ENCODE measurements at regions not wholly inside any gene's neighbourhood (a gene's known extent, or its start where the extent isn't known, plus 50 kb on each side); places are given as distances from the start of the nearest gene placed in this dataset.

DNA sequence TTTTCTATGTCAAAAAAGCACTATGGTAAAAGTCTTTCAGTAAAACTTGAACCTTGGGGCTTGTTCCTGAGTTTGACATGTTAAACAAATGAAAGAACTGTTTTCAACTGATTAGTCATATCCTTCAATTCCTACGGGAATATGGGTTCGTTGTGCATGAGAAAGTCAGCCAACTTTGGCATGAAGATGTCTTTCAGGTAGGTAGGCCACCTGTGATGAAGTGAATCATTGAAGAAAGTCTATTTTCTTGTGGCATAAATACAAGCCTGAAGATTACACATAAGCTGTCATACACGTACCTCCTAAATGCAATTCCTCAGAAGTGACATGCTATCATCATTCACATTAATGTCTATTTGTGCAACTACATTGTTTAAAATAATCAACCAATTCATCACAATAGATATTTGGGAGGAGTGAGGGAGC lies 513.0 kb downstream of the IRS2 start:
- Histone ChIP-seq H2AFZ (ENCODE audit: low read length) (no peak overlapping the region), H3K14ac (ENCODE audit: low read length) (no peak overlapping the region), H3K4ac (ENCODE audit: low read length) (no peak overlapping the region), H3K4me1 (ENCODE audit: control insufficient read depth in 2 of 2, insufficient read depth in 1 of 2, low read depth in 1 of 2, low read length in 2 of 2) (peaks cover 7 to 13% of the 10 kb centered on the region in 2 donors), H3K18ac (ENCODE audit: low read length) (no peak overlapping the region), H2BK15ac (ENCODE audit: low read length) (no peak overlapping the region), H2AK5ac (ENCODE audit: low read depth, low read length) (no peak overlapping the region), H4K91ac (ENCODE audit: low read depth, low read length, poor library complexity) (no peak overlapping the region), H3K27me3 (ENCODE audit: control insufficient read depth in 3 of 3, insufficient read depth in 3 of 3, low read depth in 1 of 3, low read length in 3 of 3) (no peaks in the 10 kb centered on the region), H3K9me3 (replicated peaks in 1 of 2; ENCODE audit: control insufficient read depth in 2 of 2, insufficient read depth in 1 of 2, low read depth in 1 of 2, low read length in 2 of 2) (peaks cover 0 to 2% of the 10 kb centered on the region in 2 donors), H2BK5ac (ENCODE audit: low read length) (no peak overlapping the region), H4K8ac (ENCODE audit: low read depth, low read length) (no peak overlapping the region), H2BK12ac (ENCODE audit: low read length) (no peak overlapping the region), H3K27ac (replicated peaks; ENCODE audit: low read length) (no peak overlapping the region), H3K4me3 (ENCODE audit: low read length in 2 of 2) (peak overlapping the region in 1 of 2 donors; percentile 66), H3K4me2 (ENCODE audit: insufficient read depth, low read length, poor library complexity, severe bottlenecking) (no peak overlapping the region), H3K9ac (ENCODE audit: low read depth, low read length, poor library complexity) (no peak overlapping the region), H2BK120ac (ENCODE audit: low read depth, low read length) (no peak overlapping the region), H3K79me1 (ENCODE audit: low read depth, low read length) (no peaks in the 10 kb centered on the region), H3K36me3 (replicated peaks in 1 of 2; ENCODE audit: control insufficient read depth in 2 of 2, insufficient read depth in 2 of 2, low read length in 2 of 2) (no peaks in the 10 kb centered on the region), H3K23ac (ENCODE audit: low read depth, low read length, poor library complexity) (no peak overlapping the region)
- WGBS, 2 donors (ENCODE audit: extremely low coverage in 2 of 2, insufficient read length in 2 of 2, insufficient replicate concordance in 1 of 2): no CpG with 5 or more reads among the region's 3 CpGs
- DNase-seq (ENCODE audit: low spot score): no peak

DNA sequence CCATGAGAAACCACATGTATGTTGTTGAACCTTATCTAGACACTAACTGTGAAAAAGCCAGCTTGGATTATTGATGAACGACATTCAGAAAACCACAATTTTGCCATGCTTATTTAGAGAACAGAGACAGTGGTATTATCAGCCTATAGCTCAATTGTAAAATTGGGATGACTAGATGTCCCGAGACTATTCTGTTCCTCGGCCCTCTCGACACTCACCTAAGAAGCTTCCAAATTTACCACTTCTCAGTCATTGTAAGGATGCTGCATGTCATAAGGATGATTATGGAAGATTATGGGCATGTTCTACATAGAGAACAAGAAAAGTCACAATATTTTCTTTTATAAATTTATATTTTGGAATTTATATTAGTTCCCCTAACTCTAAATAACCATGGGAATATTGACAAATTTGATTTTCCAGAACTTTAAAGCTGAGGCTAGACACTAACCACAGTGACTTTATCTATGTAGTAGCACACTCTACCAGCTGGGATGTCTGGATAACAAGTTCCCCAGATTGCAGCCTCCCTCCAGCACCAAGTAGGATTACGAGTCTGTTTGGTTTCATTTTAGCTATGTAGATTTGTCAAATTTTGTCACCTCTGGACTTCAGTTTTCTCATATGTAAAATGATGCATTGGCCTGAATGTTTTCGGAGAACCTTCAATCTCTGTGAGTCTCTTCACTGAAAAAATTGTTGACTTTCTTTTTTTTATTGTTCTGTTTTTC lies 513.6 kb downstream of the IRS2 start:
- H3K27ac ChIP-seq (replicated peaks; ENCODE audit: low read length): no peak overlapping the region
- H3K79me1 ChIP-seq (ENCODE audit: low read depth, low read length): no peaks in the 10 kb centered on the region
- H3K4me2 ChIP-seq (ENCODE audit: insufficient read depth, low read length, poor library complexity, severe bottlenecking): no peak overlapping the region
- H3K4ac ChIP-seq (ENCODE audit: low read length): no peak overlapping the region
- no peak overlapping the region for H3K14ac ChIP-seq (ENCODE audit: low read length)
- peaks cover 7 to 13% of the 10 kb centered on the region in 2 donors for H3K4me1 ChIP-seq (ENCODE audit: control insufficient read depth in 2 of 2, insufficient read depth in 1 of 2, low read depth in 1 of 2, low read length in 2 of 2)
- H2BK120ac ChIP-seq (ENCODE audit: low read depth, low read length): no peak overlapping the region
- H3K9me3 ChIP-seq (replicated peaks in 1 of 2; ENCODE audit: control insufficient read depth in 2 of 2, insufficient read depth in 1 of 2, low read depth in 1 of 2, low read length in 2 of 2): no peaks in the 10 kb centered on the region
- no peak overlapping the region for H3K23ac ChIP-seq (ENCODE audit: low read depth, low read length, poor library complexity)
- no peak overlapping the region for H2BK15ac ChIP-seq (ENCODE audit: low read length)
- no peaks in the 10 kb centered on the region for H3K36me3 ChIP-seq (replicated peaks in 1 of 2; ENCODE audit: control insufficient read depth in 2 of 2, insufficient read depth in 2 of 2, low read length in 2 of 2)
- H2BK12ac ChIP-seq (ENCODE audit: low read length): no peak overlapping the region
- H2AFZ ChIP-seq (ENCODE audit: low read length): no peak overlapping the region
- no peak for DNase-seq (ENCODE audit: low spot score)
- no peaks in the 10 kb centered on the region for H3K27me3 ChIP-seq (ENCODE audit: control insufficient read depth in 3 of 3, insufficient read depth in 3 of 3, low read depth in 1 of 3, low read length in 3 of 3)
- no peak overlapping the region for H3K18ac ChIP-seq (ENCODE audit: low read length)
- no peak overlapping the region for H4K91ac ChIP-seq (ENCODE audit: low read depth, low read length, poor library complexity)
- no peak overlapping the region for H2AK5ac ChIP-seq (ENCODE audit: low read depth, low read length)
- no peak overlapping the region for H4K8ac ChIP-seq (ENCODE audit: low read depth, low read length)
- H3K4me3 ChIP-seq (ENCODE audit: low read length in 2 of 2): peak overlapping the region in 1 of 2 donors; percentile 67
- no peak overlapping the region for H3K9ac ChIP-seq (ENCODE audit: low read depth, low read length, poor library complexity)
- WGBS, 2 donors (ENCODE audit: extremely low coverage in 2 of 2, insufficient read length in 2 of 2, insufficient replicate concordance in 1 of 2): no CpG with 5 or more reads among the region's 6 CpGs
- H2BK5ac ChIP-seq (ENCODE audit: low read length): no peak overlapping the region

DNA sequence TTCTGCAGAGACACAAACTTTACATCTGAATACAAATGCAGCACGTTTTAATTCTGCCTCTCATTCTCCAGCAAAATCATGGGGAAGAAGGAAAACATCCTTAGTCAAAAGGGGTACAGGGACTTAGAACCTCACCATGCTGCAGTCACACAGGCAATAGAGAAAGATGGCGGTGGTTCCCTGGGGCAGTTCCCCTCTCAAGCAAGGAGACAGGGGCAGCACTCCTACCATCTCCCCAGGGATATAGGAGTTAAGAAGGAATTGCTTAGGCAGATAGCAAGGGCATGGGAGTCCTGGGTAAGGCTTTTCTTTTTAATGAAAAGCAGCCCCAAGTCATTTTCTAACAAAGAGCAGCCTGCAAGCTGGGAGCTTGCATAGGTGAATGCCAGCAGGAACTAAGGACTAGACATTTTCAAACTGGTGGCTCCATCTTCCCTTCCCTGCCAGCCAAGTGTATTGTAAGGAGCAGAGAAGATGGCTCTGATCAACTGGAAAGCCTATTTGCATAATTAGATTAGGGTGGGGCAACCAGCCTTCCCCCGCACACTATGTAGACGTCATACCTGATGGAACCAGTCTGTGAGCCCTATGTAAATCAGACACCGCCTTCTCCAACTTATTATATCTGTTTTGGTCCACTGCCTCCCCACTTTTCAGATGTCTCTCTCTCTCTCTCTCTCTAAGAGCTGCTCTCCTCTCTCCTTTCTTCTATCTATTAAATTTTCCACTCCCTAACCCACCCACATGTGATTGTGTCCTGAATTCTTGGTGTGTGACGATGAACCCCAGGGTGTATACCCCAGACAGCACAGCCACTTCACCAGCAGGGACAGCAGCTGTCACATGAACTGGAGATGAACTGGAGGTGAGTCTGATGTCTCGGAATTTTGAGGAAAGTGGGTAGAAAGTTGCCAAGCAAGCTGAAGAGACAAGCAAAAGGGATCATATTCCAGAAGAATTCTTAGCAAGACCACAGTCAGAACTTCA lies 514.5 kb downstream of the IRS2 start:
- Histone ChIP-seq H3K4ac (ENCODE audit: low read length) (no peak overlapping the region), H3K4me3 (ENCODE audit: low read length in 2 of 2) (peak overlapping the region in 1 of 2 donors; percentile 60), H2BK120ac (ENCODE audit: low read depth, low read length) (no peak overlapping the region), H4K91ac (ENCODE audit: low read depth, low read length, poor library complexity) (no peak overlapping the region), H3K27me3 (ENCODE audit: control insufficient read depth in 3 of 3, insufficient read depth in 3 of 3, low read depth in 1 of 3, low read length in 3 of 3) (no peaks in the 10 kb centered on the region), H3K9ac (ENCODE audit: low read depth, low read length, poor library complexity) (no peak overlapping the region), H3K27ac (replicated peaks; ENCODE audit: low read length) (peak overlapping the region; percentile 61), H2BK15ac (ENCODE audit: low read length) (no peak overlapping the region), H2BK5ac (ENCODE audit: low read length) (no peak overlapping the region), H2BK12ac (ENCODE audit: low read length) (no peak overlapping the region), H3K9me3 (replicated peaks in 1 of 2; ENCODE audit: control insufficient read depth in 2 of 2, insufficient read depth in 1 of 2, low read depth in 1 of 2, low read length in 2 of 2) (no peaks in the 10 kb centered on the region), H4K8ac (ENCODE audit: low read depth, low read length) (no peak overlapping the region), H3K23ac (ENCODE audit: low read depth, low read length, poor library complexity) (no peak overlapping the region), H2AK5ac (ENCODE audit: low read depth, low read length) (no peak overlapping the region), H2AFZ (ENCODE audit: low read length) (peak overlapping the region; percentile 27), H3K79me1 (ENCODE audit: low read depth, low read length) (no peaks in the 10 kb centered on the region), H3K36me3 (replicated peaks in 1 of 2; ENCODE audit: control insufficient read depth in 2 of 2, insufficient read depth in 2 of 2, low read length in 2 of 2) (no peaks in the 10 kb centered on the region), H3K4me2 (ENCODE audit: insufficient read depth, low read length, poor library complexity, severe bottlenecking) (peak overlapping the region; percentile 35), H3K14ac (ENCODE audit: low read length) (no peak overlapping the region), H3K4me1 (ENCODE audit: control insufficient read depth in 2 of 2, insufficient read depth in 1 of 2, low read depth in 1 of 2, low read length in 2 of 2) (peaks cover 7 to 13% of the 10 kb centered on the region in 2 donors), H3K18ac (ENCODE audit: low read length) (peak overlapping the region; percentile 87)
- no CpG with 5 or more reads among the region's 7 CpGs for WGBS, 2 donors (ENCODE audit: extremely low coverage in 2 of 2, insufficient read length in 2 of 2, insufficient replicate concordance in 1 of 2)
- DNase-seq (ENCODE audit: low spot score): no peak

DNA sequence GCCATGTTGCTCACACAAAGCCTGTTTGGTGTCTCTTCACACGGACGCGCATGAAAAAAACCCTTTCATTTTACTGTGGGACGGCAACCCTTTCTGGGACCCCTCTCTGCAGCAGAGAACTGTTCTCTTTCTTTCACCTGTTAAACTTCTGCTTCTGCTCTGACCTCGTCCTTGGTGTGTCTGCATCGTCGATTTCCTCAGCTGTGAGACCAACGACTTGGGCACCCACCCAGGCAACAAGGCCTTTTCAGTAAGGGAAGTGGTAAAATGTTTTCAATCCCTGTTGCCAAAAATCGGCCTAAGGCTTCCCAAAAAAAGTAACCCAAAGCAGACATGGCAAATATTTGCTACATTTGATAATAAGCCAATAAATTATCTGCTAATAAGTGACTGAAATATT lies 515.3 kb downstream of the IRS2 start:
- Histone ChIP-seq H3K4ac (ENCODE audit: low read length) (no peak overlapping the region), H2AK5ac (ENCODE audit: low read depth, low read length) (no peak overlapping the region), H2BK5ac (ENCODE audit: low read length) (no peak overlapping the region), H2BK120ac (ENCODE audit: low read depth, low read length) (no peak overlapping the region), H2BK15ac (ENCODE audit: low read length) (no peak overlapping the region), H3K23ac (ENCODE audit: low read depth, low read length, poor library complexity) (no peak overlapping the region), H3K4me2 (ENCODE audit: insufficient read depth, low read length, poor library complexity, severe bottlenecking) (no peak overlapping the region), H3K18ac (ENCODE audit: low read length) (no peak overlapping the region), H2BK12ac (ENCODE audit: low read length) (no peak overlapping the region), H3K27me3 (ENCODE audit: control insufficient read depth in 3 of 3, insufficient read depth in 3 of 3, low read depth in 1 of 3, low read length in 3 of 3) (no peaks in the 10 kb centered on the region), H3K79me1 (ENCODE audit: low read depth, low read length) (no peaks in the 10 kb centered on the region), H3K14ac (ENCODE audit: low read length) (no peak overlapping the region), H3K27ac (replicated peaks; ENCODE audit: low read length) (peak overlapping the region; percentile 61), H3K9ac (ENCODE audit: low read depth, low read length, poor library complexity) (no peak overlapping the region), H4K8ac (ENCODE audit: low read depth, low read length) (no peak overlapping the region), H3K4me3 (ENCODE audit: low read length in 2 of 2) (no peak overlapping the region), H4K91ac (ENCODE audit: low read depth, low read length, poor library complexity) (no peak overlapping the region), H3K9me3 (replicated peaks in 1 of 2; ENCODE audit: control insufficient read depth in 2 of 2, insufficient read depth in 1 of 2, low read depth in 1 of 2, low read length in 2 of 2) (no peaks in the 10 kb centered on the region), H3K36me3 (replicated peaks in 1 of 2; ENCODE audit: control insufficient read depth in 2 of 2, insufficient read depth in 2 of 2, low read length in 2 of 2) (no peaks in the 10 kb centered on the region), H2AFZ (ENCODE audit: low read length) (no peak overlapping the region), H3K4me1 (ENCODE audit: control insufficient read depth in 2 of 2, insufficient read depth in 1 of 2, low read depth in 1 of 2, low read length in 2 of 2) (peaks cover 7 to 12% of the 10 kb centered on the region in 2 donors)
- DNase-seq (ENCODE audit: low spot score): no peak
- WGBS, 2 donors (ENCODE audit: extremely low coverage in 2 of 2, insufficient read length in 2 of 2, insufficient replicate concordance in 1 of 2): no CpG with 5 or more reads among the region's 9 CpGs

All from neuronal stem cell (in vitro differentiated cells).